ENCODE measurements at regions not wholly inside any gene's neighbourhood (a gene's known extent, or its start where the extent isn't known, plus 50 kb on each side); places are given as distances from the start of the nearest gene placed in this dataset.

DNA sequence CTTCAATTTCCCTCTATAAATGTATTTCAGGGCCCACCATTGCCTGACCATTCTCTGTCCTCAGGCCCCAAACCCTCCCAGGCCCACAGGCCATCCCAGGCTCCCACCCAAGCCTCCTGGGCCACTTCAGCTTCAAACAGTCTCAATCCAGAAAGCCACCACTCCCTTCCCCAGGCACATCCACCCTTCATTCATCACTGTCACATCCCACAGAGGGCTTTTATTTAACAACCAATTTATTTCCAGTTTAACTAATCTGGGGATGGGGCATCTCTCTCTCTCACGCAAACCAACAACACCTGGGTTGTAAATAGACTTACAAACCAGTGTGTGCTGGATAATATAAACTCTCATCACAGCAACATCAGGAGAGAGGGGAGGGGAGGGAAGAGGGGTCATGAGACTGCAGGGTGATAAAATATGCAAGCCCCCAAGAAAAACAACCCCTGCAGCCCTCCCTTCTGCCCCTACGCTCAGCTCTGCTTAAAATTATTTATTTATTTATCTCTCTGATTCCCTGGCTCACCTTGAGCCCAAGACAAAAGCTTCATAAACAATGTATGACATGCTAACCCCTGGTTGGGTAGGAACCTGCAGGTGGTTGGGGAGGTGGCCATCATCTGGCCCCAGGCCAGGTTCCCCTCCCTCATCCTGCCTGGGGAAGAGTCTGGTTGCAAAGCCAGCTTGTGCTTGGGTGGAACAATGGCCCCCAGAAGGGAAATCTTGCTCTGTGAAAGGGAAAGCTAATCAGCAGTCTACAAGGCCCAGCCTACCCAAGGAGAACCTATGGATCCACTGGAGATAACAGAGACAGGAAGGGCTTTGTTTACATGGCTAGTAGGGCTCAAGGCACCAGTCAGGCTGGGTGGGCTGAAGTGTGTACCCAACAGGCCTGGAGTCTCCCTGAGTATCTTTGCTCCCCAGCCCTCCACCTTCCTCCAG is 359.2 kb downstream of the BUD13 start (continued):
- TF ChIP-seq, protein P1, sequence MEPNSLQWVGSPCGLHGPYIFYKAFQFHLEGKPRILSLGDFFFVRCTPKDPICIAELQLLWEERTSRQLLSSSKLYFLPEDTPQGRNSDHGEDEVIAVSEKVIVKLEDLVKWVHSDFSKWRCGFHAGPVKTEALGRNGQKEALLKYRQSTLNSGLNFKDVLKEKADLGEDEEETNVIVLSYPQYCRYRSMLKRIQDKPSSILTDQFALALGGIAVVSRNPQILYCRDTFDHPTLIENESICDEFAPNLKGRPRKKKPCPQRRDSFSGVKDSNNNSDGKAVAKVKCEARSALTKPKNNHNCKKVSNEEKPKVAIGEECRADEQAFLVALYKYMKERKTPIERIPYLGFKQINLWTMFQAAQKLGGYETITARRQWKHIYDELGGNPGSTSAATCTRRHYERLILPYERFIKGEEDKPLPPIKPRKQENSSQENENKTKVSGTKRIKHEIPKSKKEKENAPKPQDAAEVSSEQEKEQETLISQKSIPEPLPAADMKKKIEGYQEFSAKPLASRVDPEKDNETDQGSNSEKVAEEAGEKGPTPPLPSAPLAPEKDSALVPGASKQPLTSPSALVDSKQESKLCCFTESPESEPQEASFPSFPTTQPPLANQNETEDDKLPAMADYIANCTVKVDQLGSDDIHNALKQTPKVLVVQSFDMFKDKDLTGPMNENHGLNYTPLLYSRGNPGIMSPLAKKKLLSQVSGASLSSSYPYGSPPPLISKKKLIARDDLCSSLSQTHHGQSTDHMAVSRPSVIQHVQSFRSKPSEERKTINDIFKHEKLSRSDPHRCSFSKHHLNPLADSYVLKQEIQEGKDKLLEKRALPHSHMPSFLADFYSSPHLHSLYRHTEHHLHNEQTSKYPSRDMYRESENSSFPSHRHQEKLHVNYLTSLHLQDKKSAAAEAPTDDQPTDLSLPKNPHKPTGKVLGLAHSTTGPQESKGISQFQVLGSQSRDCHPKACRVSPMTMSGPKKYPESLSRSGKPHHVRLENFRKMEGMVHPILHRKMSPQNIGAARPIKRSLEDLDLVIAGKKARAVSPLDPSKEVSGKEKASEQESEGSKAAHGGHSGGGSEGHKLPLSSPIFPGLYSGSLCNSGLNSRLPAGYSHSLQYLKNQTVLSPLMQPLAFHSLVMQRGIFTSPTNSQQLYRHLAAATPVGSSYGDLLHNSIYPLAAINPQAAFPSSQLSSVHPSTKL (CRISPR knock-in tag; IDR thresholded peaks at IDR 0.05) = peak; percentile 44; the same call in 1 of the 2 replicates
- TF ChIP-seq EP300 (IDR thresholded peaks at IDR 0.05; ENCODE audit: low read depth in 2 of 2, low read length in 2 of 2) (peak in 1 of 2 experiments; percentile 43; a peak in 2 of 4 replicates), EP300 (CRISPR knock-in tag; IDR thresholded peaks at IDR 0.05; ENCODE audit: borderline replicate concordance) (no peak), ETV5 (CRISPR knock-in tag; IDR thresholded peaks at IDR 0.05; ENCODE audit: borderline replicate concordance) (peak; percentile 70; the same call in 1 of the 2 replicates), MED1 (CRISPR knock-in tag; IDR thresholded peaks at IDR 0.05) (0 out of 2 replicates have a peak, but pooled peaks have one; percentile 37), NCOA2 (CRISPR knock-in tag; IDR thresholded peaks at IDR 0.05) (0 out of 2 replicates have a peak, but pooled peaks have one; percentile 30), HOXA3 (CRISPR knock-in tag; IDR thresholded peaks at IDR 0.05) (peak; percentile 37; the same call in 1 of the 2 replicates), ZNF816 (CRISPR knock-in tag; IDR thresholded peaks at IDR 0.05; ENCODE audit: borderline replicate concordance) (no peak), FOSL1 (CRISPR knock-in tag; IDR thresholded peaks at IDR 0.05; ENCODE audit: borderline replicate concordance) (no peak), ZNF644 (CRISPR knock-in tag; IDR thresholded peaks at IDR 0.05; ENCODE audit: low read depth) (peak; percentile 80; the same call in 1 of the 2 replicates)
- TF ChIP-seq, protein P2, sequence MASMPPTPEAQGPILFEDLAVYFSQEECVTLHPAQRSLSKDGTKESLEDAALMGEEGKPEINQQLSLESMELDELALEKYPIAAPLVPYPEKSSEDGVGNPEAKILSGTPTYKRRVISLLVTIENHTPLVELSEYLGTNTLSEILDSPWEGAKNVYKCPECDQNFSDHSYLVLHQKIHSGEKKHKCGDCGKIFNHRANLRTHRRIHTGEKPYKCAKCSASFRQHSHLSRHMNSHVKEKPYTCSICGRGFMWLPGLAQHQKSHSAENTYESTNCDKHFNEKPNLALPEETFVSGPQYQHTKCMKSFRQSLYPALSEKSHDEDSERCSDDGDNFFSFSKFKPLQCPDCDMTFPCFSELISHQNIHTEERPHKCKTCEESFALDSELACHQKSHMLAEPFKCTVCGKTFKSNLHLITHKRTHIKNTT (CRISPR knock-in tag; IDR thresholded peaks at IDR 0.05) = no peak
- TF ChIP-seq, protein P3, sequence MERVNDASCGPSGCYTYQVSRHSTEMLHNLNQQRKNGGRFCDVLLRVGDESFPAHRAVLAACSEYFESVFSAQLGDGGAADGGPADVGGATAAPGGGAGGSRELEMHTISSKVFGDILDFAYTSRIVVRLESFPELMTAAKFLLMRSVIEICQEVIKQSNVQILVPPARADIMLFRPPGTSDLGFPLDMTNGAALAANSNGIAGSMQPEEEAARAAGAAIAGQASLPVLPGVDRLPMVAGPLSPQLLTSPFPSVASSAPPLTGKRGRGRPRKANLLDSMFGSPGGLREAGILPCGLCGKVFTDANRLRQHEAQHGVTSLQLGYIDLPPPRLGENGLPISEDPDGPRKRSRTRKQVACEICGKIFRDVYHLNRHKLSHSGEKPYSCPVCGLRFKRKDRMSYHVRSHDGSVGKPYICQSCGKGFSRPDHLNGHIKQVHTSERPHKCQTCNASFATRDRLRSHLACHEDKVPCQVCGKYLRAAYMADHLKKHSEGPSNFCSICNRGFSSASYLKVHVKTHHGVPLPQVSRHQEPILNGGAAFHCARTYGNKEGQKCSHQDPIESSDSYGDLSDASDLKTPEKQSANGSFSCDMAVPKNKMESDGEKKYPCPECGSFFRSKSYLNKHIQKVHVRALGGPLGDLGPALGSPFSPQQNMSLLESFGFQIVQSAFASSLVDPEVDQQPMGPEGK (CRISPR knock-in tag; IDR thresholded peaks at IDR 0.05) = peak; percentile 54
- TF ChIP-seq, protein P4, sequence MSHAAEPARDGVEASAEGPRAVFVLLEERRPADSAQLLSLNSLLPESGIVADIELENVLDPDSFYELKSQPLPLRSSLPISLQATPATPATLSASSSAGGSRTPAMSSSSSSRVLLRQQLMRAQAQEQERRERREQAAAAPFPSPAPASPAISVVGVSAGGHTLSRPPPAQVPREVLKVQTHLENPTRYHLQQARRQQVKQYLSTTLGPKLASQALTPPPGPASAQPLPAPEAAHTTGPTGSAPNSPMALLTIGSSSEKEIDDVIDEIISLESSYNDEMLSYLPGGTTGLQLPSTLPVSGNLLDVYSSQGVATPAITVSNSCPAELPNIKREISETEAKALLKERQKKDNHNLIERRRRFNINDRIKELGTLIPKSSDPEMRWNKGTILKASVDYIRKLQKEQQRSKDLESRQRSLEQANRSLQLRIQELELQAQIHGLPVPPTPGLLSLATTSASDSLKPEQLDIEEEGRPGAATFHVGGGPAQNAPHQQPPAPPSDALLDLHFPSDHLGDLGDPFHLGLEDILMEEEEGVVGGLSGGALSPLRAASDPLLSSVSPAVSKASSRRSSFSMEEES (CRISPR knock-in tag; IDR thresholded peaks at IDR 0.05) = no peak
- TF ChIP-seq, protein P5, sequence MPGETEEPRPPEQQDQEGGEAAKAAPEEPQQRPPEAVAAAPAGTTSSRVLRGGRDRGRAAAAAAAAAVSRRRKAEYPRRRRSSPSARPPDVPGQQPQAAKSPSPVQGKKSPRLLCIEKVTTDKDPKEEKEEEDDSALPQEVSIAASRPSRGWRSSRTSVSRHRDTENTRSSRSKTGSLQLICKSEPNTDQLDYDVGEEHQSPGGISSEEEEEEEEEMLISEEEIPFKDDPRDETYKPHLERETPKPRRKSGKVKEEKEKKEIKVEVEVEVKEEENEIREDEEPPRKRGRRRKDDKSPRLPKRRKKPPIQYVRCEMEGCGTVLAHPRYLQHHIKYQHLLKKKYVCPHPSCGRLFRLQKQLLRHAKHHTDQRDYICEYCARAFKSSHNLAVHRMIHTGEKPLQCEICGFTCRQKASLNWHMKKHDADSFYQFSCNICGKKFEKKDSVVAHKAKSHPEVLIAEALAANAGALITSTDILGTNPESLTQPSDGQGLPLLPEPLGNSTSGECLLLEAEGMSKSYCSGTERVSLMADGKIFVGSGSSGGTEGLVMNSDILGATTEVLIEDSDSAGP (CRISPR knock-in tag; IDR thresholded peaks at IDR 0.05; ENCODE audit: borderline replicate concordance) = peak; percentile 28; the same call in 1 of the 2 replicates

All from HepG2 (cell line).